ENCODE measurements at regions not wholly inside any gene's neighbourhood (a gene's known extent, or its start where the extent isn't known, plus 50 kb on each side); places are given as distances from the start of the nearest gene placed in this dataset.
"Not testable (repeated sequence)": the region's sequence is repeated elsewhere in the genome, so short reads cannot be mapped to it uniquely, and the experiment has no call there.

DNA sequence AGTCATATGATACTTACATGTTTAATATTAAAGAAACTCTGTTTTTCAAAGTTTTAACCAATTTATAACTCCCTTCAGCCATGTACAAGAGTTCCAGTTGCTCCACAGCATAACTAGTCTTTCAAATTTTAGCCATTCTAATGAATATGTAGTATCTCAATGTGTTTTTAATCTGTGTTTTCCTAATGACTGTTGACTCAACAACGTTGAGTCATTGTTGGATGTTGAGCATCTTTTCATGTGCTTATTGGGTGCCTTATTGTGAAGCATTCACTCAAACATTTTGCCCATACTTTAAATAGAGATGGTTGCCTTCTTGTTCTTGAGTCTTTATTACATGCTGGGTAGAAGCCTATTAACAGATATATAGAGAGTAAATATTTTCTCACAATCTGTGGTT, 240.2 kb upstream of the LYPLAL1 start (continued):
- TF ChIP-seq, protein P1, sequence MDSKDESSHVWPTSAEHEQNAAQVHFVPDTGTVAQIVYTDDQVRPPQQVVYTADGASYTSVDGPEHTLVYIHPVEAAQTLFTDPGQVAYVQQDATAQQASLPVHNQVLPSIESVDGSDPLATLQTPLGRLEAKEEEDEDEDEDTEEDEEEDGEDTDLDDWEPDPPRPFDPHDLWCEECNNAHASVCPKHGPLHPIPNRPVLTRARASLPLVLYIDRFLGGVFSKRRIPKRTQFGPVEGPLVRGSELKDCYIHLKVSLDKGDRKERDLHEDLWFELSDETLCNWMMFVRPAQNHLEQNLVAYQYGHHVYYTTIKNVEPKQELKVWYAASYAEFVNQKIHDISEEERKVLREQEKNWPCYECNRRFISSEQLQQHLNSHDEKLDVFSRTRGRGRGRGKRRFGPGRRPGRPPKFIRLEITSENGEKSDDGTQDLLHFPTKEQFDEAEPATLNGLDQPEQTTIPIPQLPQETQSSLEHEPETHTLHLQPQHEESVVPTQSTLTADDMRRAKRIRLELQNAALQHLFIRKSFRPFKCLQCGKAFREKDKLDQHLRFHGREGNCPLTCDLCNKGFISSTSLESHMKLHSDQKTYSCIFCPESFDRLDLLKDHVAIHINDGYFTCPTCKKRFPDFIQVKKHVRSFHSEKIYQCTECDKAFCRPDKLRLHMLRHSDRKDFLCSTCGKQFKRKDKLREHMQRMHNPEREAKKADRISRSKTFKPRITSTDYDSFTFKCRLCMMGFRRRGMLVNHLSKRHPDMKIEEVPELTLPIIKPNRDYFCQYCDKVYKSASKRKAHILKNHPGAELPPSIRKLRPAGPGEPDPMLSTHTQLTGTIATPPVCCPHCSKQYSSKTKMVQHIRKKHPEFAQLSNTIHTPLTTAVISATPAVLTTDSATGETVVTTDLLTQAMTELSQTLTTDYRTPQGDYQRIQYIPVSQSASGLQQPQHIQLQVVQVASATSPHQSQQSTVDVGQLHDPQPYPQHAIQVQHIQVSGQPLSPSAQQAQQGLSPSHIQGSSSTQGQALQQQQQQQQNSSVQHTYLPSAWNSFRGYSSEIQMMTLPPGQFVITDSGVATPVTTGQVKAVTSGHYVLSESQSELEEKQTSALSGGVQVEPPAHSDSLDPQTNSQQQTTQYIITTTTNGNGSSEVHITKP (CRISPR knock-in tag; IDR thresholded peaks at IDR 0.05; ENCODE audit: low read depth) = no peak

- H3K79me2 ChIP-seq (ENCODE audit: insufficient read depth, low read length); BruUV-seq (replicated peaks); H3K9me3 ChIP-seq (ENCODE audit: low read length); H3K36me3 ChIP-seq (replicated peaks in 1 of 2; ENCODE audit: control insufficient read depth in 1 of 2, insufficient read depth in 2 of 2, low read length in 2 of 2); CTCF ChIA-PET (ENCODE audit: low intra/inter-chr PET ratio, low total read pairs); H3K4me3 ChIP-seq (replicated peaks in 1 of 3; ENCODE audit: insufficient read depth in 1 of 3, low read depth in 2 of 3, low read length in 3 of 3); in situ Hi-C loops (cut with HindIII; ENCODE audit: extremely low pct_ligation_motif_present, low pct_unique_long_range_greater_than_20kb); H4K20me1 ChIP-seq (ENCODE audit: insufficient read depth, low read length); H3K4me1 ChIP-seq (ENCODE audit: insufficient read depth, low read length); DNase-seq (ENCODE audit: low spot score); FAIRE-seq; H3K4me2 ChIP-seq (ENCODE audit: low read depth, low read length); H2AFZ ChIP-seq (ENCODE audit: low read length); H3K27ac ChIP-seq (ENCODE audit: extremely low read length, insufficient read depth, low read length); POLR2A ChIA-PET; H3K27me3 ChIP-seq (ENCODE audit: control insufficient read depth in 1 of 2, insufficient read depth in 2 of 2, low read length in 2 of 2); intact Hi-C loops (cut with micrococcal nuclease; ENCODE audit: unreplicated experiment); H3K9ac ChIP-seq (ENCODE audit: insufficient read depth, low read depth, low read length); ATAC-seq: not testable (repeated sequence)
- 2% methylated on average over 2 of the region's 2 CpGs for WGBS (ENCODE audit: low lambda C conversion rate)
These were observed 238.3 kb upstream of the LYPLAL1 start for GRCh38 chr1:218935408-218935807.

DNA sequence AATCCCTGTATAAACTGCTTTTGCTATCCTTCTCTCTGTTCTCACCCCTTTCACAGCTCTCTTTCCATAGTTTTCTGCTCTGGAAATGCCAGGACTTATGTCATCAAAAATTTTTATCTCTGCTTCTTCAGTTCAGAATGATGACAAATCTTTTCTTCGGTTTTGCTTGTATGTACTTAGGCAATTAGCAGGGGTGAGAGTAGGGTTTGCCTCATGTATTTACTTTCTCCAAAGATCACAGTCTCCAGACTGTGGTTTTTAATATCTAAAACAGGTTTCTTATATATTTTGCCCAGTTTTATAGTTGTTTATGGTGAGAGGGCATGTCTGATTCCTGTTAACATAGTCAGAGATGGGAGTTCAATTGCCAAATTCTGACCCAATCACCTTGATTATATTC, 235.4 kb upstream of the LYPLAL1 start:
- Histone ChIP-seq H4K20me1 (ENCODE audit: insufficient read depth, low read length) (no peaks in the 10 kb centered on the region), H2AFZ (ENCODE audit: low read length) (no peak overlapping the region), H3K4me3 (replicated peaks in 1 of 3; ENCODE audit: insufficient read depth in 1 of 3, low read depth in 2 of 3, low read length in 3 of 3) (no peak overlapping the region), H3K27ac (ENCODE audit: extremely low read length, insufficient read depth, low read length) (no peak overlapping the region), H3K9ac (ENCODE audit: insufficient read depth, low read depth, low read length) (no peak overlapping the region), H3K79me2 (ENCODE audit: insufficient read depth, low read length) (no peaks in the 10 kb centered on the region), H3K9me3 (ENCODE audit: low read length) (no peaks in the 10 kb centered on the region), H3K4me1 (ENCODE audit: insufficient read depth, low read length) (no peaks in the 10 kb centered on the region), H3K36me3 (replicated peaks in 1 of 2; ENCODE audit: control insufficient read depth in 1 of 2, insufficient read depth in 2 of 2, low read length in 2 of 2) (no peaks in the 10 kb centered on the region), H3K27me3 (ENCODE audit: control insufficient read depth in 1 of 2, insufficient read depth in 2 of 2, low read length in 2 of 2) (no peaks in the 10 kb centered on the region; a peak in 1 of 5 replicates), H3K4me2 (ENCODE audit: low read depth, low read length) (no peak overlapping the region)
- 7% methylated on average over 1 of the region's 1 CpG for WGBS (ENCODE audit: low lambda C conversion rate)
- ChIA-PET CTCF (ENCODE audit: low intra/inter-chr PET ratio, low total read pairs) (no interaction called here), POLR2A (no interaction called here)
- in situ Hi-C loops (cut with HindIII; ENCODE audit: extremely low pct_ligation_motif_present, low pct_unique_long_range_greater_than_20kb) = no loop called here
- TF ChIP-seq CREBL2 (CRISPR knock-in tag; IDR thresholded peaks at IDR 0.05; ENCODE audit: borderline replicate concordance) (no peak), ZNF296 (CRISPR knock-in tag; conservative IDR thresholded peaks at IDR 0.05) (no peak), EED (CRISPR knock-in tag; IDR thresholded peaks at IDR 0.05) (no peak), ZNF674 (CRISPR knock-in tag; IDR thresholded peaks at IDR 0.05; ENCODE audit: low read depth) (no peak), GTF3A (CRISPR knock-in tag; conservative IDR thresholded peaks at IDR 0.05) (no peak), TP53 (CRISPR knock-in tag; conservative IDR thresholded peaks at IDR 0.05) (no peak), ZNF720 (CRISPR knock-in tag; IDR thresholded peaks at IDR 0.05) (no peak), ZNF550 (CRISPR knock-in tag; IDR thresholded peaks at IDR 0.05; ENCODE audit: borderline replicate concordance) (no peak), JDP2 (CRISPR knock-in tag; IDR thresholded peaks at IDR 0.05; ENCODE audit: borderline replicate concordance) (no peak), RFXAP (CRISPR knock-in tag; IDR thresholded peaks at IDR 0.05; ENCODE audit: borderline replicate concordance) (no peak)
- intact Hi-C loops (cut with micrococcal nuclease; ENCODE audit: unreplicated experiment) = no loop called here
- ATAC-seq (no peak), FAIRE-seq (no peak), DNase-seq (ENCODE audit: low spot score) (no peak)
- no TSS peak for BruUV-seq (replicated peaks)

Data from HepG2 (cell line).